Activated CD4-positive, alpha-beta T cell treated with anti-CD3 and anti-CD28 coated beads, Interleukin-2, amount 10 ng/mL, durations not matched to agents 24 days and 14 days (primary cell): ENCODE measurements at regions not wholly inside any gene's neighbourhood (a gene's known extent, or its start where the extent isn't known, plus 50 kb on each side); places are given as distances from the start of the nearest gene placed in this dataset.

ENCODE experiments used
- DNase-seq: peaks from one replicate; pipeline ENCODE4 v3.0.0; 2022
- H3K27ac Mint-ChIP-seq: one replicate; pipeline ENCODE4 v1.8.0; 2022; ENCODE audit warnings: mild to moderate bottlenecking, mixed read lengths
- H3K27me3 Mint-ChIP-seq: one replicate; pipeline ENCODE4 v1.8.0; 2022; ENCODE audit warnings: mixed read lengths
- H3K36me3 Mint-ChIP-seq: one replicate; pipeline ENCODE4 v1.8.0; 2022; ENCODE audit warnings: low read depth, mild to moderate bottlenecking, mixed read lengths
- H3K4me1 Mint-ChIP-seq: one replicate; pipeline ENCODE4 v1.8.0; 2021; ENCODE audit warnings: mixed read lengths
- H3K4me3 Mint-ChIP-seq: one replicate; pipeline ENCODE4 v1.8.0; 2022; ENCODE audit warnings: mild to moderate bottlenecking, moderate library complexity, mixed read lengths
- H3K9me3 Mint-ChIP-seq: one replicate; pipeline ENCODE4 v1.8.0; 2021; ENCODE audit warnings: mixed read lengths
- intact Hi-C: fragments of 100-400 bp; cut with micrococcal nuclease; formaldehyde crosslinking; loops from one replicate; pipeline ENCODE4 v1.15.1; 2023

DNA sequence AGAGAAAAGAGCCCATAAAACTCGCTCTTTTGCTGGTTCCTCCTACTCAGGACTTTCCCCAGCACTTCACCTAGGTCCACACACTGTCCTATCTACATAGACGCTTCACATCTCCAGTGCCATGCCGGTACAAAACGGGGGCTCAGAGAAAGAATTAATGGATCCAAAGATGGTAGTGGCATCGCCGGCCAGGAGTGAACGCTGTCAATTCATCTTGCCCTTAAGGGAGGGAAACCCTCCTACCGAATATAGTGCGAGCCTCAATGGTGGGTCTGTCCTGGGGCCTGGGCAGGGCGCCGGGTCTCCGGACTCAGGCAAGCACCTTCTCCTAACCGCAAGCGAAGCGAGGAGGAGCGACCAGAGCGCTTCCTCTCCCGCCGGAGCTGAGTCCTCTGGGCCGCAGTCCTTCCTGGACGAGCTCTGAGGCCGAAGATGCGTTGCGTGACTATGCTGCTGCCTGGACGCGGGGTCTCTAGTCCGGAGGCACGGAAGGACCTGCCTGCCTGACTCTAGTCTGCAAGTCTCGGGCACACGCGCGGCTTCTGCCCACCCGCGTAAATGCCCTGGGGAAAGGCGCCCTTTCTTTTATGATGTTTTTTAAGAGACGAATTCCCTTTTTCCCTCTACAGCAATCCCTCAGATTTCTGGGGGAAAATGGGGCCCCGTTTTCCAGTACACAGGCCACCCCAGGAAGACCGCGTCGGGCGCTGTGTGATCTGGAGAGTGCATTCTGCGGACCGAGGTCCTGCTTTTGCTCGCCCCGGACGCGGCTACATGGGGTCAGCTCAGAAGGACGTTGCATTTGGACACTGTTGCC lies 100.1 kb upstream of the PRDM1 start:
- H3K27me3 Mint-ChIP-seq = peaks cover 22% of the 10 kb centered on the region
- peak overlapping the region; percentile 57 for H3K27ac Mint-ChIP-seq
- H3K9me3 Mint-ChIP-seq = no peaks in the 10 kb centered on the region
- H3K4me1 Mint-ChIP-seq = peaks cover 57% of the 10 kb centered on the region
- H3K4me3 Mint-ChIP-seq = peak overlapping the region; percentile 71
- intact Hi-C loops = no loop called here
- H3K36me3 Mint-ChIP-seq = peaks cover under 1% of the 10 kb centered on the region
- DNase-seq = peak; percentile 76

DNA sequence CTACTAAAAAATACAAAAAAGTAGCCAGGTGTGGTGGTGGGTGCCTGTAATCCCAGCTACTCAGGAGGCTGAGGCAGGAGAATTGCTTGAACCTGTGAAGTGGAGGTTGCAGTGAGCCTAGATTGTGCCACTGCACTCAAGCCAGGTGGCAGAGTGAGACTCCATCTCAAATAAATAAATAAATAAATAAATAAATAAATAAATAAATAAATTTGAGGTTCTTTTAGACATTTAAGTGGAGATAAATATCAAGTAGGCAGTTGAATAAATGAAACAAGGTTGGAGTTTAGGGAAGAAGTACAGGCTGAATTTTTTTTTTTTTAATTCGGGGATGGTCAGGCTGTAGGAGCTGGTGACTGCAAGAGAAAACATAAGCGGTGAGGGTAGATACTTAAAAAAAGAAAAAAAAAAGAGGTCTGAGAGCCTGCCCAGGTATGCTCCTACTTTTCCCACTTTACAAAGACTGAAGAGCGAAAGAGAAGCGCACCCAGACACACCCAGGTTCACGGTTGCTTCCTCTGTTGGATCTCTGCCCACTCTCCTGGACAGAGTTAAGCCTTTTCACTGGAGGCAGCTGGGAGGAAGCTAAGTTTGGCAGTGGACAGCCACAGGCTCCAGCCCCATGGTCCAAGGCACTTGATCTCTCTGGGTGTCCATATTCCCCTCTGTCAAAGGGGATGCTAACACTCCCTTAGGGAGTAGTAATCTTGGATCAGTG lies 100.9 kb upstream of the PRDM1 start:
- peaks cover 58% of the 10 kb centered on the region for H3K4me1 Mint-ChIP-seq
- peaks cover 19% of the 10 kb centered on the region for H3K27me3 Mint-ChIP-seq

DNA sequence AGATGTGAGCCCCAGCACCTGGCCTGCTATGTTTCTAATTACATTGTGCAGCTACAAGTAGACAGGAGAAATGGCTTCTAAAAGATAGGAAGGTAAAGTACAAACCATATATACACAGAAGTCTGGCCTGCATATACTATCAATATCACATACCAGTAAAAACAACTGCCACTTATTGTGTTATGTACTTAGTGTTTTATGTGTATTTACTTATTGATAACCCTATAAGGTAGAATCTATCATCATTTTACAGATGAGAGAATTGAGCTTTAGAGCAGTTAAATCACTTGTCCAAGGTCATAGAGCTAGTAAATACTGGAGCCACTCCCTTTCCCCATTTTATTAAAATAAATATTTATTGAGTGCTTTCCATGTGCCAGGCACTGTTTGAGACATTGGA lies 102.4 kb upstream of the PRDM1 start:
- DNase-seq = no peak
- Mint-ChIP-seq H3K4me1 (peaks cover 61% of the 10 kb centered on the region), H3K9me3 (no peaks in the 10 kb centered on the region), H3K4me3 (peak overlapping the region; percentile 78), H3K27ac (peak overlapping the region; percentile 42), H3K27me3 (peaks cover 16% of the 10 kb centered on the region), H3K36me3 (peaks cover 9% of the 10 kb centered on the region)
- intact Hi-C loops = loop anchor here (1.0 to 2.0 kb wide), 8 partner anchors 9 to 337 kb away; partner anchors contain the start of gene PRDM1

More for the DNA sequence above, 100.9 kb upstream of the PRDM1 start:
- DNase-seq = peak; percentile 62
- Mint-ChIP-seq H3K9me3 (no peaks in the 10 kb centered on the region), H3K27ac (no peak overlapping the region), H3K36me3 (peaks cover 5% of the 10 kb centered on the region), H3K4me3 (peak overlapping the region; percentile 71)
- intact Hi-C loops = no loop called here

DNA sequence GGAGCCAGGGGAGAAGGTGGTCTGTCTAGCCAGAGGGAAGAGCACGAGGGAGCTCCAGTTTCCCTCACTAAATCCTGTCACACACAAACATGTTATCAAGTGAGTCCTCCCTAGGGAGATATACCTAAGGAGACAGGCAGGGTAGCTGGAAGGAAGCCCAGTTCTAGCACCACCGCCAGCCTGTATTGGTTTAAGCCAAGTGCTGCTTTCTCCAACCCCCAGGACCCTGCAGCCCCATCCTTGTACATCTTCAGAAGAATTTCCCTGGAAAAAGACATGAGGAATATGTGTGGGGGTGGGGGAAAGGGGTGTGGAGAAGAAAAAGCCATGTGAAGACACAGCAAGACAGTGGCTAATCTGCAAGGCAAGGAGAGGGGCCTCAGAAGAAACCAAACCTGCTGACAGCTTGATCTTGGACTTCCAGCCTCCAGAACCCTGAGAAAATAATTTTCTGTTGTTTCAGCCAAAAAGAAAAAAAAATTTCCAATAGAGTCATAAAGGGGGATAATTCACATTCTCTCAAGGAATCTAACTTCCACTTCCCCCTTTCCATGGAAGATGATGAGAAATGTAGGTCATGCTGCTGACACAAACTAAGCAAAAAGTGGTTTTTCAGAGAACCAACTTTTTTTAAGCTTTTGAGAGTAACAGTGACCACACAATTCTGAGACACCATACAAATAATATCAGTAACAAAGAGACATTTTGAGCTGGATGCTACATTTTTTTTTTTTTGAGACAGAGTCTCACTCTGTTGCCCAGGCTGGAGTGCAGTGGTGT lies 103.2 kb upstream of the PRDM1 start:
- Mint-ChIP-seq H3K27me3 (peaks cover 15% of the 10 kb centered on the region), H3K9me3 (no peaks in the 10 kb centered on the region), H3K36me3 (peaks cover 10% of the 10 kb centered on the region), H3K27ac (peak overlapping the region; percentile 54), H3K4me3 (peak overlapping the region; percentile 78), H3K4me1 (peaks cover 63% of the 10 kb centered on the region)
- DNase-seq = peak; percentile 68
- intact Hi-C loops = loop anchor here (1.0 to 2.0 kb wide), 8 partner anchors 9 to 337 kb away; partner anchors contain the start of gene PRDM1

DNA sequence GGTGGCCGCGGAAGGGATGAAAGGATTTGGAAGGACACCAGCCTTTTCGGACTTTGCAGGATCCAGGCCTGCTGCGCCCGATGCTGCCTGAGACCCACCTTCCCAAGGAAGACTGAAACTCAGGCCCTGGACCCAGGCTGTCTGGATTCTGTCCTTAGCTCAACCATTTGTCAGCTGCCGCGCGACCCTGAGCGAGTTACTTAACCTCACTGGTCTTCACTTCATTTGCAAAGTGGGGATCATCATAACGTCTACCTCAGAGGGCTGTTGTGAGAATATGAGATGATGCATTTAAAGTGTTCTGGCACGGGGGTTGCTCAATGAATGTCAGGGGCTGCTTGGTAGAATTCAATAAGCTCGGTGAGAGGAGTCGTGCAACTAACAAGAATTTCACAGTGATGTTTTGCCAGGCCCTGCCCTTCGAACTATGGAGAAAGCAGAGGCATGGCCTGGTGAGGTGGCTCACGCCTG lies 104.2 kb upstream of the PRDM1 start:
- DNase-seq = peak; percentile 66
- intact Hi-C loops = loop anchor here (1.0 to 2.0 kb wide), 3 partner anchors 61 to 225 kb away; no protein-coding TSS in a partner anchor
- H3K4me1 Mint-ChIP-seq = peaks cover 55% of the 10 kb centered on the region
- H3K4me3 Mint-ChIP-seq = peak overlapping the region; percentile 78
- peak overlapping the region; percentile 84 for H3K27ac Mint-ChIP-seq
- peaks cover 8% of the 10 kb centered on the region for H3K27me3 Mint-ChIP-seq
- no peaks in the 10 kb centered on the region for H3K9me3 Mint-ChIP-seq
- H3K36me3 Mint-ChIP-seq = peaks cover 12% of the 10 kb centered on the region

DNA sequence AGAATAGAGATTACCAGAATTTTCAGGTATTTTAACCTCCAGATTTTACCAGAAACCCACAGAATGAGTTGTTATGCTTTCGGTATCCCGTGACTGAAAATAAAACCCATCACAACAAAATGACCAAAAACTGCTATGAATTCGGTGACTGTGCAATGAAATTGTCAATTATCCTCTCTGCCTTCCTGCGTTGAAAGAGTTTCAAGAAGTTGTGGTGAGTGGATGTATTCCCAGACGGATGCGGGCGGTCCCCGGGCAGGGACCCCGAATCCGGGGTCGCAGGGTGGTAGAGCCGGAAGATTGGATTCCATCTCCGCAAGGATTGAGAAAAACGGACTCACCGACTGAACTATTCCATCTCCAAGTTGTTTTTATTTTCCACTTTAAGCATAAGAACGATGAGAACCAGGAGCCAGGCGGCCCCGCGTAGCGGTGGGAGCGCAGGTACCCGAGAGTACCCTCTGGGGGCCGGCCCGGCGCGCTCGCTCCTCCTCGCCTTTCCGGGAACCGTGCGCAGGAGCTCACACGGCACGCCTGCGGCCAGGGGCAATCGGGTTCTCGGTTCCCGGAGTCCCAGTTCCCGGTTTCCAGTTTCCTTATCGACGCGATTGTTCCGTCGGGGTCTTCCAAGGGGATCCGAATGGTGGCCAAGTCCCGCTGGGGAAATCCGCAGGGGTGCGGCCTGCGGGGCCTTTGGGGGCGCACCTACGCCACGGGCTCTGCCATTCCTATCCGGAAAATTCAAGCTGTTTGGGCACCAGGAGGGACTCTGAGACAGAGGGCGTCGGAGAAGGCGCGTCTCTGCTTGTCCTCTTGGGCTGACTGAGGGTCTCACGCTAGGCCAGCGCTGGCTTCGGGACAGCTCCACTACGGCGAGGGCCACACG lies 104.9 kb upstream of the PRDM1 start:
- Mint-ChIP-seq H3K27ac (peak overlapping the region; percentile 84), H3K4me1 (peaks cover 54% of the 10 kb centered on the region), H3K4me3 (peak overlapping the region; percentile 78), H3K9me3 (no peaks in the 10 kb centered on the region), H3K36me3 (peaks cover 12% of the 10 kb centered on the region), H3K27me3 (peaks cover 6% of the 10 kb centered on the region)
- intact Hi-C loops = loop anchor here (1.0 kb wide), 1 partner anchor 171 kb away; no protein-coding TSS in a partner anchor
- peak; percentile 86 for DNase-seq

DNA sequence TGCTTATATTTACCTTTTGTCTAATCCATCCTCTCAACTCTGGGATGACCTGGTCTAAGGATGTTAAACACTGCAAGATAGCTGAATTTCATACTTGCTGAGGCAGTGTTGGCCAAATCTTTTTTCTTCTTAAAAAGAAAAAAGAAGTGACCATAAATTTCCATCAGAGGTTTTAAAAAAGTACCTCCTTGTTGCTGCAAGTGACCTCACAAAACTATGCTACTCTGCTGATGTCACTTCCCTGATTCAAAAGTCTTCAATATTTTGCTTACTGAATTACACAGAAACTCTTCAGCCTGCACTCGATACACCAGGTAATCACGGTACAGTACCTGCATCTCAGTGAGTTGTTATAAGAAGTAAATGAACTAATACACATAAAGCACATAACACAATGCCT lies 107.2 kb upstream of the PRDM1 start:
- no peak for DNase-seq
- intact Hi-C loops = no loop called here
- Mint-ChIP-seq H3K36me3 (peaks cover 13% of the 10 kb centered on the region), H3K27me3 (no peaks in the 10 kb centered on the region), H3K9me3 (peaks cover 6% of the 10 kb centered on the region), H3K4me3 (no peak overlapping the region), H3K27ac (peak overlapping the region; percentile 7), H3K4me1 (peaks cover 42% of the 10 kb centered on the region)

DNA sequence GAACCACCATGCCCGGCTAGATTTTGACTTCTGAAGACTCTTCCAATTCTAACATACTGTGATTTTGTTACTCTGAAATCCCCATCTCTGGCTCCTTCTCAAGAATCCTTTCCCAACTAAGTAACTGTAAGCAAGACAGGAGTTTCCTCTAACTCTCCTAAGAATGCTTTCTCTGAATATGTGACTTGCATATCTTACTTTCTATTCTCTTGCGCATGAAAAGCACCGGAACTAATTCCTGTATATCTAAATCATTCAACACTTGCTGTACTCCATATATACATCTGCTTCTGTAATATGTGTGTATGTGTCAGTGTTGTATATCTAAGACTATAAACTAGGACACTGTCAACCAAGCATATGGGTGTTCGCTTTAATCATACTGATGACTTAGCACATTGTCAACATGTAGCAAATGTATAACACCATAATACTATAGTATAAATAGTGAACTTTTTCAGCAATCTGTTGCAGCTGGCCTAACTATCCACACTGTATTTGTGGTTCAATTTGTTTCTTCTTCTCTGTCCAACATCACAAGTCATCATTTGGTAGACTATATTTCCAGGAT lies 108.1 kb upstream of the PRDM1 start:
- Mint-ChIP-seq H3K27me3 (peaks cover 7% of the 10 kb centered on the region), H3K9me3 (peaks cover 14% of the 10 kb centered on the region), H3K36me3 (peaks cover 21% of the 10 kb centered on the region), H3K27ac (no peak overlapping the region), H3K4me3 (no peak overlapping the region), H3K4me1 (peaks cover 41% of the 10 kb centered on the region)
- no peak for DNase-seq
- intact Hi-C loops = no loop called here

DNA sequence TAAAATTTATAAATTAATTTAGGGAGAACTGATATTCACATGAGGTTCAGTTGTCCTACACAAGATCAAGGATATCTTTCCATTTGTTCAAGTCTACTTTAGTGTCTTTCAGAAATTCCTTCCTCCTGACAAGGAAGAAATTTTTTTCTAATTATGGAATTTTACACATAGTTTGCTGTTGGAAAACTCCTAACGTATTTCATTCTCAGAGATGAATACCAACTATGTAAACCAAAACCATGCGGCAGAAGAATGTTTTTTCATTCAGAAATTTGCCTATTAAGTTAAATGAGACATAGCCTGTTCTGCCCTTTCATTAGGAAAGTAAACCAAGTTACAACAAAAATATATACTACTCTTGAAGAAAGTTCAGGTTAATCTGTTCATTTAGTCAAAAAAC lies 111.2 kb upstream of the PRDM1 start:
- DNase-seq = no peak
- Mint-ChIP-seq H3K27ac (no peak overlapping the region), H3K36me3 (peaks cover 30% of the 10 kb centered on the region), H3K9me3 (peaks cover 34% of the 10 kb centered on the region), H3K27me3 (peaks cover 7% of the 10 kb centered on the region), H3K4me3 (no peak overlapping the region), H3K4me1 (peaks cover 23% of the 10 kb centered on the region)
- intact Hi-C loops = no loop called here

DNA sequence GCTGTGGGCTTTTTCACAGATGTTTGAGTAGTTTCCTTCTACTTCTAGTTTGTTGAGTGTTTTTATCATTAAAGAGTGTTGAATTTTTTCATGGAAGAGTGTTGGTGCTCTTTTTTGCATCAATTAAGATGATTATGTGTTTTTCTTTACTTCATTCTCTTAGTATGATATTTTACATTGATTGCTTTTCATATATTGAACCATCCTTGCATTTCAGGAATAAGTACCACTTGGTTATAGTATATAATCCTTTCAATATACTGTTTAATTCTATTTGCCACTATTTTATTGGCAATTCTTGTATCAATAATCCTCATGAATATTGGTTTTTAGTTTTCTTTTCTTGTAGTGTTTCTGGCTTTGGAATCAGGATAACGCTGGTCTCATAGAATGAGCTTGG lies 113.7 kb upstream of the PRDM1 start:
- intact Hi-C loops = no loop called here
- H3K9me3 Mint-ChIP-seq = peaks cover 39% of the 10 kb centered on the region

DNA sequence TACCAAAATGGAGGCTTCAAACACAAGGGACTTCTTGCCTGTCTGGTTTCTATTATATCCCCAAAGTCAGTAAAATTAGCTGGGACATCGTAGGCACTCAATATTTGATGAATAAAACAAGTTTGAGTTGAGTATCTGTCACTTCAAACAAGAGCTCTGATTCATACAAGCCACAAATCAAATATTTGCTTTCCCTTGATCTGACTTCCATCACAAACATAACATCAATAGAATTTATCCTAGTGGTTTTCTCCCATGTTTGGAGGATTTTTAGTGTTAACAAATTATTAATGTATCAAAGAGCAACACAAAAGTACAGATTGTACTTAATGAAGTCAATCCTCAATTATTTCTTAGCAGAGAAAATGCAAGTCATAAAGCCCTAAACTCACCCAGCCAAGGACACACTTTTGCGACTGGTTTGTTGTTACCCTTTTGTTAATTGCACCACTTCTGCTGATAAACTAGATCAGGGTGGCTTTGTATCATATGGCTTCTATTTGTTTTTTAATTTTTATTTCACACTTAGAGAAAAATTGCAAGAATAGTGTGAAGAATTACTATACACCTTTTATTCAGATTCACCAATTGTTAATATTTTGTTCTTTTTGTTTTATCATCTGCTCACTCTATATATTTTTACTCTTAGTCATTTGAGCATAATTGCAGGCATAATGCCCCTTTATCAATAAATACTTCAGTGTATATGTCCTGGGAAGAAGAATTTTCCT lies 117.4 kb upstream of the PRDM1 start:
- H3K4me1 Mint-ChIP-seq = peaks cover 9% of the 10 kb centered on the region
- intact Hi-C loops = no loop called here
- H3K27me3 Mint-ChIP-seq = peaks cover 11% of the 10 kb centered on the region
- H3K36me3 Mint-ChIP-seq = peaks cover 24% of the 10 kb centered on the region
- no peak for DNase-seq
- H3K27ac Mint-ChIP-seq = no peak overlapping the region
- H3K4me3 Mint-ChIP-seq = no peak overlapping the region
- peaks cover 35% of the 10 kb centered on the region for H3K9me3 Mint-ChIP-seq

More for the DNA sequence above, 113.7 kb upstream of the PRDM1 start:
- Mint-ChIP-seq H3K36me3 (peaks cover 26% of the 10 kb centered on the region), H3K27me3 (peaks cover 11% of the 10 kb centered on the region), H3K27ac (no peak overlapping the region), H3K4me1 (peaks cover 7% of the 10 kb centered on the region), H3K4me3 (no peak overlapping the region)
- DNase-seq = no peak
